OCI-LY7 (cell line): ENCODE measurements at regions not wholly inside any gene's neighbourhood (a gene's known extent, or its start where the extent isn't known, plus 50 kb on each side); places are given as distances from the start of the nearest gene placed in this dataset.

Experiments
- BruUV-seq: library from RNA; stranded (reverse); fragments of 400-500 nt; replicated peaks from 2 replicates; lab custom pipeline; 2021; lab: Mats Ljungman, UMichigan
- CTCF ChIA-PET: fragments of 300-600 bp; sonication (Branson Sonifier 250); formaldehyde crosslinking; loops from one replicate; lab custom pipeline; 2022; ENCODE audit warnings: antibody characterized with exemption; ENCODE audit not compliant: unreplicated experiment; lab: Charles Lee
- POLR2A ChIA-PET: fragments of 300-600 bp; sonication (Branson Sonifier 250); formaldehyde crosslinking; loops from one replicate; lab custom pipeline; 2022; ENCODE audit warnings: antibody characterized with exemption; lab: Charles Lee
- DNase-seq: peaks from one replicate; pipeline ENCODE4 v3.0.0-alpha.2; 2015; ENCODE audit warnings: low spot score
- H2AFZ ChIP-seq: fragments of 200-600 bp; sonication (generic), shearing (Covaris generic); 2 replicates; pipeline ENCODE4 v1.6.1; 2014; ENCODE audit warnings: mild to moderate bottlenecking, antibody characterized with exemption, low read length, moderate library complexity
- H3K27ac ChIP-seq: fragments of 200-600 bp; sonication (generic); 2 replicates; pipeline ENCODE4 v1.5.1; 2014; ENCODE audit warnings: mixed run types, low read depth, mild to moderate bottlenecking, moderate library complexity, low read length, inconsistent platforms; ENCODE audit not compliant: poor library complexity, severe bottlenecking
- H3K36me3 ChIP-seq: fragments of 200-600 bp; sonication (generic); 2 replicates; pipeline ENCODE4 v1.6.1; 2014; ENCODE audit warnings: mild to moderate bottlenecking, antibody characterized with exemption, low read length, moderate library complexity, mixed read lengths; ENCODE audit not compliant: insufficient read depth
- H3K4me1 ChIP-seq: fragments of 200-600 bp; sonication (generic); 2 replicates; pipeline ENCODE4 v1.5.1; 2014; ENCODE audit warnings: mild to moderate bottlenecking, low read length; ENCODE audit not compliant: insufficient read depth, poor library complexity, severe bottlenecking
- H3K4me2 ChIP-seq: fragments of 200-600 bp; sonication (generic); 2 replicates; pipeline ENCODE4 v1.6.1; 2014; ENCODE audit warnings: mild to moderate bottlenecking, low read length
- H3K4me3 ChIP-seq: fragments of 200-600 bp; sonication (generic); 2 replicates; pipeline ENCODE4 v1.5.1; 2014; ENCODE audit warnings: mild to moderate bottlenecking, low read depth, low read length; ENCODE audit not compliant: poor library complexity, severe bottlenecking
- H3K79me2 ChIP-seq: fragments of 200-600 bp; sonication (generic); 2 replicates; pipeline ENCODE4 v1.6.1; 2016; ENCODE audit warnings: low read depth, mild to moderate bottlenecking, low read length, moderate library complexity, mixed read lengths; ENCODE audit not compliant: insufficient read depth
- H3K9me2 ChIP-seq: fragments of 200-600 bp; sonication (generic); 2 replicates; pipeline ENCODE4 v1.6.1; 2016; ENCODE audit warnings: mild to moderate bottlenecking, low read length, mixed read lengths; ENCODE audit not compliant: insufficient read depth
- H3K9me3 ChIP-seq: fragments of 200-600 bp; sonication (generic); 2 replicates; pipeline ENCODE4 v1.6.1; 2014; ENCODE audit warnings: mild to moderate bottlenecking, mixed run types, low read length, mixed read lengths
- H4K20me1 ChIP-seq: fragments of 200-600 bp; sonication (generic); 2 replicates; pipeline ENCODE4 v1.6.1; 2014; ENCODE audit warnings: mild to moderate bottlenecking, antibody characterized with exemption, low read length, moderate library complexity, mixed read lengths; ENCODE audit not compliant: insufficient read depth
- EZH2phosphoT487 ChIP-seq: fragments of 200-600 bp; sonication (generic); IDR thresholded peaks from 2 replicates; pipeline ENCODE4 v1.6.1; 2018; ENCODE audit warnings: low read depth, borderline replicate concordance, mild to moderate bottlenecking, mixed run types, antibody characterized with exemption, low read length, moderate library complexity, mixed read lengths
- intact Hi-C: fragments of 100-400 bp; cut with micrococcal nuclease; formaldehyde crosslinking; loops from one replicate; pipeline ENCODE4 v1.10.0; 2022; ENCODE audit not compliant: unreplicated experiment
- TF ChIP-seq, protein P1 (sequence below): fragments of 200-600 bp; sonication (generic); conservative IDR thresholded peaks from 2 replicates; pipeline ENCODE4 v1.5.1; 2014; ENCODE audit warnings: mild to moderate bottlenecking, antibody characterized with exemption, low read length, moderate library complexity, mixed read lengths

DNA sequence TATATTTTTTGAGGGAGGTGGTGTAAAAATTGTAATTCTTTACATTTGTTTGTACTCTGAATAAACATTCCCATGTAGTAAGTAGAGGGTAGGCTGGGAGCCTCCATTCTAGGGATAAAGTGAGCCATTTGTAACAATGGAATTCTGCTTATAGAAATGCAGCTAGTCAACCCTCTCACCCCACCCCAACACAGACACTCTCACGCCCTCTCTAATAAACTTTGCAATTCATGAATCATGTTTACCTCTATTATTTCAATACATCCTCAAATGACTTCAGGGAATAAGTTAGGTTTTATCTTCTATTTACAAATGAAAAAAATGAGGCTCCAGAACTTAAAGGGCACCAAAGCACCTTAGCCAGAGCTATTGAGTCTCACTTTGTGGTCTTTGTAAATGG, 56.5 kb upstream of the PDZRN3 start:
- Histone ChIP-seq H3K4me3 (no peak overlapping the region), H4K20me1 (no peaks in the 10 kb centered on the region), H3K4me2 (no peak overlapping the region), H2AFZ (no peak overlapping the region), H3K9me2 (no peaks in the 10 kb centered on the region), H3K4me1 (no peaks in the 10 kb centered on the region), H3K27ac (no peak overlapping the region), H3K36me3 (no peaks in the 10 kb centered on the region), H3K9me3 (no peaks in the 10 kb centered on the region), H3K79me2 (no peaks in the 10 kb centered on the region)
- no peak for TF ChIP-seq EZH2phosphoT487
- TF ChIP-seq, protein P1, sequence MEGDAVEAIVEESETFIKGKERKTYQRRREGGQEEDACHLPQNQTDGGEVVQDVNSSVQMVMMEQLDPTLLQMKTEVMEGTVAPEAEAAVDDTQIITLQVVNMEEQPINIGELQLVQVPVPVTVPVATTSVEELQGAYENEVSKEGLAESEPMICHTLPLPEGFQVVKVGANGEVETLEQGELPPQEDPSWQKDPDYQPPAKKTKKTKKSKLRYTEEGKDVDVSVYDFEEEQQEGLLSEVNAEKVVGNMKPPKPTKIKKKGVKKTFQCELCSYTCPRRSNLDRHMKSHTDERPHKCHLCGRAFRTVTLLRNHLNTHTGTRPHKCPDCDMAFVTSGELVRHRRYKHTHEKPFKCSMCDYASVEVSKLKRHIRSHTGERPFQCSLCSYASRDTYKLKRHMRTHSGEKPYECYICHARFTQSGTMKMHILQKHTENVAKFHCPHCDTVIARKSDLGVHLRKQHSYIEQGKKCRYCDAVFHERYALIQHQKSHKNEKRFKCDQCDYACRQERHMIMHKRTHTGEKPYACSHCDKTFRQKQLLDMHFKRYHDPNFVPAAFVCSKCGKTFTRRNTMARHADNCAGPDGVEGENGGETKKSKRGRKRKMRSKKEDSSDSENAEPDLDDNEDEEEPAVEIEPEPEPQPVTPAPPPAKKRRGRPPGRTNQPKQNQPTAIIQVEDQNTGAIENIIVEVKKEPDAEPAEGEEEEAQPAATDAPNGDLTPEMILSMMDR: no peak
- BruUV-seq: no TSS peak
- no peak for DNase-seq
- ChIA-PET POLR2A (interaction anchor here (1.1 kb wide), 1 partner anchor 9 kb away, joined by 5 read pairs; no protein-coding TSS in a partner anchor), CTCF (no interaction called here)
- intact Hi-C loops: no loop called here

DNA sequence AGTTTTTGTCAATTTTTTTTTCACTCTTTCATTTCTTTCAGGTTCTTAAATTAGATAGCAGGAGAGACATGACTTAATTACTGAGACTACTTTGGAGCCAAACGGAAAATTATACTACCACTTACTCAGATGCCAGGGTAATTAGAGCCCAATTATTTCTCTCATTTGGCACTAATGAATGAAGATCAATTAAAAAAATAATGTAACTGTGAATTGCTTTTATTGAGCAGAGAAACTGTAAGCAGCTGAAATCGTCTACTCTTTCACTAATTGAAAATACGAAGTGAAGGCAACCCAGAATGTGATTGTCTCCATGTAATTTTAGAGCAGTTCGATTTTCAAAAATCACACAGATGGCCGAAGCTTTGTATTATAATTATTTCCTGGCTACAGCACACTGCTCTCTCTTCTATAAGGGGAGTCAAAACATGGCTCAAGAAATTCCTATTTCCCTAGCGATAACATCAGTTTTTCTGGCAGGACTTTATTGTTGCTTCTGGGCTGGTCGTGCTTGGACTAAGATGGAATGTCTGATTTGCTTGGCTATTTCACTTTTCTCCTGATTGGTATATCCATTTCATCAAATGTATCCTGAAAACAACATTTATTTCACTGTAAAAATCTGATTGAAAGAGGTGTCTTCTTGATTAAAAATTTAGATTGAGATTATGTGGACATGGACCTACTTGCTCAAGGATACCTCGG, 55.8 kb upstream of the PDZRN3 start:
- intact Hi-C loops: no loop called here
- Histone ChIP-seq H3K36me3 (no peaks in the 10 kb centered on the region), H2AFZ (no peak overlapping the region), H3K79me2 (no peaks in the 10 kb centered on the region), H3K4me3 (no peak overlapping the region), H3K9me3 (no peaks in the 10 kb centered on the region), H3K4me2 (no peak overlapping the region), H3K9me2 (no peaks in the 10 kb centered on the region), H3K4me1 (no peaks in the 10 kb centered on the region), H4K20me1 (no peaks in the 10 kb centered on the region), H3K27ac (no peak overlapping the region)
- ChIA-PET CTCF (no interaction called here), POLR2A (no interaction called here)
- DNase-seq: no peak
- TF ChIP-seq EZH2phosphoT487: no peak
- TF ChIP-seq, protein P1: no peak
- BruUV-seq: no TSS peak

GRCh38 chr3:73677336-73678024, 52.7 kb upstream of the PDZRN3 start:
- Histone ChIP-seq H3K4me2 (no peak overlapping the region), H3K9me2 (no peaks in the 10 kb centered on the region), H3K36me3 (no peaks in the 10 kb centered on the region), H4K20me1 (no peaks in the 10 kb centered on the region), H3K4me3 (no peak overlapping the region), H3K79me2 (no peaks in the 10 kb centered on the region), H3K4me1 (no peaks in the 10 kb centered on the region), H2AFZ (no peak overlapping the region), H3K9me3 (no peaks in the 10 kb centered on the region), H3K27ac (no peak overlapping the region)
- no TSS peak for BruUV-seq
- TF ChIP-seq, protein P1: no peak
- TF ChIP-seq EZH2phosphoT487: no peak
- CTCF ChIA-PET: no interaction called here
- no peak for DNase-seq
- POLR2A ChIA-PET: no interaction called here
- intact Hi-C loops: no loop called here
